Suppressor macrophage (primary cell): ENCODE measurements at regions not wholly inside any gene's neighbourhood (a gene's known extent, or its start where the extent isn't known, plus 50 kb on each side); places are given as distances from the start of the nearest gene placed in this dataset.
A peak's percentile ranks its signal among the peaks of the same experiment; 100 is the strongest.

ENCODE experiments used
- DNase-seq, 4 experiments: peaks; one replicate each; pipeline ENCODE4 v3.0.0-alpha.2; 2020 to 2022

GRCh38 chr10:107747851-107748250 is 583.3 kb upstream of the SORCS1 start:
- DNase-seq: no peak

GRCh38 chr10:107741971-107742370 is 577.5 kb upstream of the SORCS1 start:
- no peak for DNase-seq

GRCh38 chr10:107740962-107741690 is 576.6 kb upstream of the SORCS1 start:
- peak in 2 of 4 experiments; percentile 12 to 15 for DNase-seq

GRCh38 chr10:107739951-107740350 is 575.4 kb upstream of the SORCS1 start:
- no peak for DNase-seq

GRCh38 chr10:107733328-107734130 is 569.0 kb upstream of the SORCS1 start:
- no peak for DNase-seq

- no peak for DNase-seq
These were observed 567.5 kb upstream of the SORCS1 start for GRCh38 chr10:107732045-107732444.

- peak; percentile 5 to 46 (median 20) for DNase-seq
These were observed 564.3 kb upstream of the SORCS1 start for GRCh38 chr10:107728807-107729206.

GRCh38 chr10:107727767-107728317 is 563.3 kb upstream of the SORCS1 start:
- DNase-seq: no peak

- no peak for DNase-seq
These were observed 554.4 kb upstream of the SORCS1 start for GRCh38 chr10:107718864-107719263.

GRCh38 chr10:107717046-107717445 is 552.5 kb upstream of the SORCS1 start:
- DNase-seq: peak; percentile 8 to 71 (median 46)

- DNase-seq: no peak
These were observed 551.1 kb upstream of the SORCS1 start for GRCh38 chr10:107715565-107715964.

GRCh38 chr10:107708981-107709380 is 544.5 kb upstream of the SORCS1 start:
- DNase-seq: no peak

- DNase-seq: no peak
These were observed 541.7 kb upstream of the SORCS1 start for GRCh38 chr10:107706096-107706725.

- DNase-seq: no peak
These were observed 537.4 kb upstream of the SORCS1 start for GRCh38 chr10:107701943-107702342.

GRCh38 chr10:107692072-107692471 is 527.6 kb upstream of the SORCS1 start:
- peak in 2 of 4 experiments; percentile 14 to 27 for DNase-seq

- DNase-seq: peak; percentile 53 to 85 (median 74)
These were observed 524.8 kb upstream of the SORCS1 start for GRCh38 chr10:107689323-107689722.

GRCh38 chr10:107687701-107688100 is 523.2 kb upstream of the SORCS1 start:
- peak; percentile 46 to 77 (median 61) for DNase-seq

GRCh38 chr10:107686095-107686494 is 521.6 kb upstream of the SORCS1 start:
- DNase-seq: peak; percentile 78 to 90 (median 82)

- DNase-seq: no peak
These were observed 507.5 kb upstream of the SORCS1 start for GRCh38 chr10:107671960-107672359.

- DNase-seq: no peak
These were observed 501.7 kb upstream of the SORCS1 start for GRCh38 chr10:107666214-107666613.

GRCh38 chr10:107665459-107665858 is 501.0 kb upstream of the SORCS1 start:
- no peak for DNase-seq

- DNase-seq: no peak
These were observed 493.3 kb upstream of the SORCS1 start for GRCh38 chr10:107657851-107658250.

- no peak for DNase-seq
These were observed 492.4 kb upstream of the SORCS1 start for GRCh38 chr10:107656932-107657331.
